IPS DF 6.9 (cell line): ENCODE measurements at regions not wholly inside any gene's neighbourhood (a gene's known extent, or its start where the extent isn't known, plus 50 kb on each side); places are given as distances from the start of the nearest gene placed in this dataset.
"Not testable (repeated sequence)": the region's sequence is repeated elsewhere in the genome, so short reads cannot be mapped to it uniquely, and the experiment has no call there.

Source experiments
- DNase-seq: peaks from one replicate; pipeline ENCODE4 v3.0.0-alpha.2; 2013; ENCODE audit warnings: low read depth, low spot score
- H3K27ac ChIP-seq: one replicate; pipeline ENCODE4 v1.5.1; 2013; ENCODE audit warnings: low read length, control low read depth
- H3K27me3 ChIP-seq: 2 replicates; pipeline ENCODE4 v1.6.1; 2013; ENCODE audit warnings: mild to moderate bottlenecking, low read length; ENCODE audit not compliant: control insufficient read depth, insufficient read depth
- H3K36me3 ChIP-seq: 2 replicates; pipeline ENCODE4 v1.6.1; 2013; ENCODE audit warnings: low read length; ENCODE audit not compliant: control insufficient read depth, insufficient read depth
- H3K4me1 ChIP-seq: 2 replicates; pipeline ENCODE4 v1.6.1; 2013; ENCODE audit warnings: low read length; ENCODE audit not compliant: control insufficient read depth, insufficient read depth
- H3K4me3 ChIP-seq: 2 replicates; pipeline ENCODE4 v1.5.1; 2013; ENCODE audit warnings: mild to moderate bottlenecking, low read length
- H3K9me3 ChIP-seq: 2 replicates; pipeline ENCODE4 v1.6.1; 2013; ENCODE audit warnings: low read length, inconsistent platforms; ENCODE audit not compliant: control insufficient read depth, insufficient read depth
- WGBS: extraction: QIAGEN DNeasy Blood & Tissue Kit; methylation state at CpG from one replicate; pipeline ENCODE4 v1.1.7; 2013; ENCODE audit warnings: mixed read lengths, missing lambda C conversion rate; ENCODE audit not compliant: insufficient read length, insufficient coverage; 5-methylcytosine and 5-hydroxymethylcytosine counted together

GRCh38 chr9:30356221-30356620, 2028.2 kb upstream of the ACO1 start:
- WGBS = no CpG with 5 or more reads among the region's 4 CpGs
- Histone ChIP-seq H3K27ac (no peak overlapping the region), H3K27me3 (no peaks in the 10 kb centered on the region), H3K9me3 (no peaks in the 10 kb centered on the region), H3K36me3 (no peaks in the 10 kb centered on the region), H3K4me3 (no peak overlapping the region), H3K4me1 (no peaks in the 10 kb centered on the region)
- DNase-seq = no peak

- H3K27me3 ChIP-seq = no peaks in the 10 kb centered on the region
- peaks cover 1% of the 10 kb centered on the region; the same call in 1 of the 2 replicates for H3K4me1 ChIP-seq
- DNase-seq = no peak
- H3K9me3 ChIP-seq = no peaks in the 10 kb centered on the region
- H3K36me3 ChIP-seq = no peaks in the 10 kb centered on the region
- H3K4me3 ChIP-seq = no peak overlapping the region
- no peak overlapping the region for H3K27ac ChIP-seq
Observed at GRCh38 chr9:30362373-30362772, 2022.1 kb upstream of the ACO1 start.

- not testable (repeated sequence) for H3K4me3 ChIP-seq, H3K9me3 ChIP-seq, DNase-seq, H3K27ac ChIP-seq, H3K27me3 ChIP-seq, H3K4me1 ChIP-seq, H3K36me3 ChIP-seq
- no CpG with 5 or more reads among the region's 4 CpGs for WGBS
Observed at GRCh38 chr9:30366140-30366539, 2018.3 kb upstream of the ACO1 start.

GRCh38 chr9:30382271-30382670, 2002.2 kb upstream of the ACO1 start:
- H3K9me3 ChIP-seq = no peaks in the 10 kb centered on the region
- H3K27ac ChIP-seq = no peak overlapping the region
- H3K4me1 ChIP-seq = no peaks in the 10 kb centered on the region
- no peak for DNase-seq
- no CpG with 5 or more reads among the region's 2 CpGs for WGBS
- H3K4me3 ChIP-seq = no peak overlapping the region
- H3K27me3 ChIP-seq = no peaks in the 10 kb centered on the region
- no peaks in the 10 kb centered on the region for H3K36me3 ChIP-seq

- Histone ChIP-seq H3K4me1 (no peaks in the 10 kb centered on the region), H3K36me3 (no peaks in the 10 kb centered on the region), H3K4me3 (no peak overlapping the region), H3K27ac (no peak overlapping the region), H3K9me3 (no peaks in the 10 kb centered on the region), H3K27me3 (no peaks in the 10 kb centered on the region)
- WGBS = no CpG with 5 or more reads among the region's 3 CpGs
- no peak for DNase-seq
Observed at GRCh38 chr9:30410273-30410672, 1974.2 kb upstream of the ACO1 start.

GRCh38 chr9:30411571-30411970, 1972.9 kb upstream of the ACO1 start:
- Histone ChIP-seq H3K4me1 (no peaks in the 10 kb centered on the region), H3K27ac (no peak overlapping the region), H3K36me3 (no peaks in the 10 kb centered on the region), H3K4me3 (no peak overlapping the region), H3K27me3 (no peaks in the 10 kb centered on the region), H3K9me3 (no peaks in the 10 kb centered on the region)
- no peak for DNase-seq
- no CpG with 5 or more reads among the region's 5 CpGs for WGBS

- no peaks in the 10 kb centered on the region for H3K4me1 ChIP-seq
- H3K27ac ChIP-seq = no peak overlapping the region
- DNase-seq = no peak
- WGBS = no CpG with 5 or more reads among the region's 2 CpGs
- no peaks in the 10 kb centered on the region for H3K27me3 ChIP-seq
- H3K36me3 ChIP-seq = no peaks in the 10 kb centered on the region
- no peaks in the 10 kb centered on the region for H3K9me3 ChIP-seq
- H3K4me3 ChIP-seq = no peak overlapping the region
Observed at GRCh38 chr9:30459156-30459555, 1925.3 kb upstream of the ACO1 start.

- no peak overlapping the region for H3K4me3 ChIP-seq
- no CpG with 5 or more reads among the region's 4 CpGs for WGBS
- H3K36me3 ChIP-seq = no peaks in the 10 kb centered on the region
- DNase-seq = no peak
- no peak overlapping the region for H3K27ac ChIP-seq
- H3K9me3 ChIP-seq = no peaks in the 10 kb centered on the region
- H3K4me1 ChIP-seq = no peaks in the 10 kb centered on the region
- no peaks in the 10 kb centered on the region for H3K27me3 ChIP-seq
Observed at GRCh38 chr9:30476826-30477225, 1907.6 kb upstream of the ACO1 start.

GRCh38 chr9:30478684-30479083, 1905.8 kb upstream of the ACO1 start:
- no CpG with 5 or more reads among the region's 1 CpG for WGBS

GRCh38 chr9:30482499-30482898, 1901.9 kb upstream of the ACO1 start:
- Histone ChIP-seq H3K27me3 (no peaks in the 10 kb centered on the region), H3K36me3 (no peaks in the 10 kb centered on the region), H3K4me1 (no peaks in the 10 kb centered on the region), H3K27ac (no peak overlapping the region), H3K9me3 (no peaks in the 10 kb centered on the region), H3K4me3 (no peak overlapping the region)
- DNase-seq = no peak
- WGBS = no CpG with 5 or more reads among the region's 4 CpGs

More at GRCh38 chr9:30478684-30479083, 1905.8 kb upstream of the ACO1 start:
- no peaks in the 10 kb centered on the region for H3K36me3 ChIP-seq
- H3K27me3 ChIP-seq = no peaks in the 10 kb centered on the region
- H3K4me3 ChIP-seq = no peak overlapping the region
- H3K27ac ChIP-seq = no peak overlapping the region
- no peak for DNase-seq
- no peaks in the 10 kb centered on the region for H3K4me1 ChIP-seq
- H3K9me3 ChIP-seq = no peaks in the 10 kb centered on the region

- H3K9me3 ChIP-seq = no peaks in the 10 kb centered on the region
- H3K27ac ChIP-seq = no peak overlapping the region
- DNase-seq = no peak
- H3K4me3 ChIP-seq = no peak overlapping the region
- WGBS = no CpG with 5 or more reads among the region's 2 CpGs
- no peaks in the 10 kb centered on the region for H3K4me1 ChIP-seq
- no peaks in the 10 kb centered on the region for H3K27me3 ChIP-seq
- no peaks in the 10 kb centered on the region for H3K36me3 ChIP-seq
Observed at GRCh38 chr9:30484690-30485089, 1899.8 kb upstream of the ACO1 start.
